ENCODE measurements at regions not wholly inside any gene's neighbourhood (a gene's known extent, or its start where the extent isn't known, plus 50 kb on each side); places are given as distances from the start of the nearest gene placed in this dataset.

GRCh38 chr5:10831419-10831818, 70.4 kb upstream of the DAP start:
- TF ChIP-seq CTCF (IDR thresholded peaks at IDR 0.05) = no peak
- no peaks in the 10 kb centered on the region for H3K9me3 Mint-ChIP-seq
- no peaks in the 10 kb centered on the region for H3K36me3 Mint-ChIP-seq
- no CpG with 5 or more reads among the region's 7 CpGs for WGBS (ENCODE audit: insufficient coverage)
- no peak overlapping the region for H3K27ac ChIP-seq (ENCODE audit: low read depth in 1 of 2, low read length in 2 of 2)
- no peaks in the 10 kb centered on the region for H3K27me3 ChIP-seq (ENCODE audit: control insufficient read depth in 2 of 2, insufficient read depth in 2 of 2, low read length in 2 of 2)
- no peak overlapping the region for H3K4me2 ChIP-seq (replicated peaks; ENCODE audit: extremely low read depth, low read length, poor library complexity, severe bottlenecking)
- H3K27me3 Mint-ChIP-seq (ENCODE audit: low read depth in 3 of 3) = peaks cover 0 to 3% (median 0%) of the 10 kb centered on the region in 3 donors
- no peak for DNase-seq
- no peak overlapping the region for H3K9ac ChIP-seq (ENCODE audit: insufficient read depth, low read length, poor library complexity, severe bottlenecking)
- no peak overlapping the region for H3K4me3 Mint-ChIP-seq
- no peaks in the 10 kb centered on the region for H4K20me1 ChIP-seq (ENCODE audit: insufficient read depth, low read length)
- H3K9me3 ChIP-seq (replicated peaks in 1 of 2; ENCODE audit: control insufficient read depth in 1 of 2, insufficient read depth in 1 of 2, low read length in 2 of 2) = no peaks in the 10 kb centered on the region
- H2AFZ ChIP-seq (ENCODE audit: insufficient read depth, low read depth, low read length, poor library complexity, severe bottlenecking) = no peak overlapping the region
- H3K4me3 ChIP-seq (replicated peaks in 1 of 3; ENCODE audit: low read depth in 2 of 3, low read length in 3 of 3) = no peak overlapping the region
- intact Hi-C loops (cut with micrococcal nuclease) = no loop called here
- H3K4me1 Mint-ChIP-seq = no peaks in the 10 kb centered on the region
- no peaks in the 10 kb centered on the region for H3K4me1 ChIP-seq (ENCODE audit: control insufficient read depth in 1 of 2, insufficient read depth in 2 of 2, low read length in 2 of 2)
- no peaks in the 10 kb centered on the region for H3K36me3 ChIP-seq (replicated peaks in 1 of 2; ENCODE audit: control insufficient read depth in 1 of 2, insufficient read depth in 2 of 2, low read length in 2 of 2)
- no peaks in the 10 kb centered on the region for H3K79me2 ChIP-seq (ENCODE audit: insufficient read depth, low read length)
- no peak overlapping the region for H3K27ac Mint-ChIP-seq

DNA sequence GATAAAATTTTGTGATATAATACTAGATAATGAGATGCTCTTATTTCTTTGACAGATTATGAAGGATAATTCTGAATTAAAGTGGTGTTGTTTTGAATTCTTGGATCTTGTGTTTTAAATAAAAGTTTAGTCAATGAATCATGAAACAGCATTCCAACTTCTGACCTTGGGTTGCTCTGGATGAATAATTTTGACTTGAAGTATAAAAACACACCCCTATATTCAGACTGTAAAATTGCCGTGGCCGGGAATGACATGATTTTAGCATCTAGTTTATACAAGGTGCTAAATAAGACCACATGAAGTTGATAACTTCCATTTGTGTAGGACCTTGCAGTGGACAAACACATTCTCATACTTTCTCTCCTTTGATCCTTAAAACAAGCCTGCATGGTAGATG, 67.2 kb upstream of the DAP start:
- no peak overlapping the region for H3K27ac Mint-ChIP-seq
- Histone ChIP-seq H3K9me3 (replicated peaks in 1 of 2; ENCODE audit: control insufficient read depth in 1 of 2, insufficient read depth in 1 of 2, low read length in 2 of 2) (no peaks in the 10 kb centered on the region), H3K4me3 (replicated peaks in 1 of 3; ENCODE audit: low read depth in 2 of 3, low read length in 3 of 3) (no peak overlapping the region), H2AFZ (ENCODE audit: insufficient read depth, low read depth, low read length, poor library complexity, severe bottlenecking) (no peak overlapping the region), H4K20me1 (ENCODE audit: insufficient read depth, low read length) (no peaks in the 10 kb centered on the region), H3K4me2 (replicated peaks; ENCODE audit: extremely low read depth, low read length, poor library complexity, severe bottlenecking) (no peak overlapping the region), H3K4me1 (ENCODE audit: control insufficient read depth in 1 of 2, insufficient read depth in 2 of 2, low read length in 2 of 2) (no peaks in the 10 kb centered on the region), H3K79me2 (ENCODE audit: insufficient read depth, low read length) (no peaks in the 10 kb centered on the region), H3K27me3 (ENCODE audit: control insufficient read depth in 2 of 2, insufficient read depth in 2 of 2, low read length in 2 of 2) (no peaks in the 10 kb centered on the region), H3K36me3 (replicated peaks in 1 of 2; ENCODE audit: control insufficient read depth in 1 of 2, insufficient read depth in 2 of 2, low read length in 2 of 2) (no peaks in the 10 kb centered on the region), H3K9ac (ENCODE audit: insufficient read depth, low read length, poor library complexity, severe bottlenecking) (no peak overlapping the region), H3K27ac (ENCODE audit: low read depth in 1 of 2, low read length in 2 of 2) (no peak overlapping the region)
- no peak overlapping the region for H3K4me3 Mint-ChIP-seq
- WGBS (ENCODE audit: insufficient coverage) = no CpG with 5 or more reads among the region's 2 CpGs
- peaks cover 2% of the 10 kb centered on the region for H3K4me1 Mint-ChIP-seq
- no peaks in the 10 kb centered on the region for H3K27me3 Mint-ChIP-seq (ENCODE audit: low read depth in 3 of 3)
- no peak for TF ChIP-seq CTCF (IDR thresholded peaks at IDR 0.05)
- intact Hi-C loops (cut with micrococcal nuclease) = no loop called here
- DNase-seq = no peak
- no peaks in the 10 kb centered on the region for H3K36me3 Mint-ChIP-seq
- peaks cover 0 to 1% (median 0%) of the 10 kb centered on the region in 7 donors for H3K9me3 Mint-ChIP-seq

Measured in CD14-positive monocyte (primary cell).